IMR-90 (cell line): ENCODE measurements at regions not wholly inside any gene's neighbourhood (a gene's known extent, or its start where the extent isn't known, plus 50 kb on each side); places are given as distances from the start of the nearest gene placed in this dataset.

Source experiments
- ATAC-seq: fragments of 200-7000 bp; cut with Tn5 transposase; 2 replicates; pipeline ENCODE4 v1.9.1; 2020; ENCODE audit warnings: low read depth, mild to moderate bottlenecking, moderate library complexity
- BruUV-seq: library from RNA; stranded (reverse); fragments of 400-500 nt; replicated peaks from 2 replicates; lab custom pipeline; 2021; lab: Mats Ljungman, UMichigan
- CTCF ChIA-PET: fragments of 300-600 bp; formaldehyde crosslinking; extraction: SDS; loops from one replicate; lab custom pipeline; 2021; ENCODE audit warnings: antibody characterized with exemption; lab: Yijun Ruan, JAX
- POLR2A ChIA-PET: fragments of 300-600 bp; sonication (Branson Sonifier 250); formaldehyde crosslinking; loops from one replicate; lab custom pipeline; 2022; ENCODE audit warnings: antibody characterized with exemption; ENCODE audit not compliant: unreplicated experiment; lab: Charles Lee
- DNase-seq: peaks from one replicate; pipeline ENCODE4 v3.0.0; 2013
- H2AFZ ChIP-seq: replicated peaks from 2 replicates; pipeline ENCODE3; 2013; ENCODE audit warnings: low read length, mild to moderate bottlenecking; ENCODE audit not compliant: poor library complexity
- H2AK5ac ChIP-seq: 2 replicates; pipeline ENCODE4 v1.6.1; 2013; ENCODE audit warnings: low read depth, low read length, inconsistent platforms
- H2AK9ac ChIP-seq: replicated peaks from 2 replicates; pipeline ENCODE3; 2013; ENCODE audit warnings: mild to moderate bottlenecking, low read depth, low read length, moderate library complexity; ENCODE audit not compliant: poor library complexity
- H2BK120ac ChIP-seq: 2 replicates; pipeline ENCODE4 v1.6.1; 2013; ENCODE audit warnings: low read depth, low read length, inconsistent platforms
- H2BK15ac ChIP-seq: 3 replicates; pipeline ENCODE4 v1.6.1; 2013; ENCODE audit warnings: low read depth, low read length, inconsistent platforms
- H2BK20ac ChIP-seq: 2 replicates; pipeline ENCODE4 v1.6.1; 2013; ENCODE audit warnings: low read depth, mild to moderate bottlenecking, inconsistent platforms, low read length, moderate library complexity
- H2BK5ac ChIP-seq: 2 replicates; pipeline ENCODE4 v1.6.1; 2013; ENCODE audit warnings: mild to moderate bottlenecking, low read depth, low read length, inconsistent platforms; ENCODE audit not compliant: poor library complexity, severe bottlenecking
- H3K14ac ChIP-seq: replicated peaks from 2 replicates; pipeline ENCODE4 v1.6.1; 2013; ENCODE audit warnings: low read depth, low read length, inconsistent platforms
- H3K18ac ChIP-seq: 2 replicates; pipeline ENCODE4 v1.6.1; 2013; ENCODE audit warnings: low read depth, low read length, control low read depth
- H3K23ac ChIP-seq: 2 replicates; pipeline ENCODE4 v1.6.1; 2013; ENCODE audit warnings: low read depth, low read length, inconsistent platforms
- H3K27ac ChIP-seq: 2 replicates; pipeline ENCODE4 v1.5.1; 2013; ENCODE audit warnings: mild to moderate bottlenecking, control low read depth, low read length; ENCODE audit not compliant: insufficient read depth
- H3K27me3 ChIP-seq: 2 replicates; pipeline ENCODE4 v1.6.1; 2013; ENCODE audit warnings: low read length; ENCODE audit not compliant: control insufficient read depth, insufficient read depth
- H3K36me3 ChIP-seq: 2 replicates; pipeline ENCODE4 v1.6.1; 2013; ENCODE audit warnings: low read length, mixed read lengths; ENCODE audit not compliant: control insufficient read depth, insufficient read depth
- H3K4ac ChIP-seq: 2 replicates; pipeline ENCODE4 v1.6.1; 2013; ENCODE audit warnings: low read depth, low read length, inconsistent platforms
- H3K4me1 ChIP-seq: 2 replicates; pipeline ENCODE4 v1.6.1; 2013; ENCODE audit warnings: low read length, mixed read lengths; ENCODE audit not compliant: control insufficient read depth, insufficient read depth
- H3K4me2 ChIP-seq: 2 replicates; pipeline ENCODE4 v1.6.1; 2013; ENCODE audit warnings: low read depth, mild to moderate bottlenecking, control low read depth, low read length, moderate library complexity
- H3K4me3 ChIP-seq: 2 replicates; pipeline ENCODE4 v1.5.1; 2013; ENCODE audit warnings: low read depth, mild to moderate bottlenecking, control low read depth, low read length, moderate library complexity; ENCODE audit not compliant: insufficient read depth
- H3K56ac ChIP-seq: 2 replicates; pipeline ENCODE4 v1.6.1; 2013; ENCODE audit warnings: low read length, inconsistent platforms; ENCODE audit not compliant: insufficient read depth; ENCODE audit errors: extremely low read depth
- H3K79me1 ChIP-seq, 2 experiments: 2 replicates each; pipeline ENCODE4 v1.6.1; 2013; ENCODE audit warnings: low read length in 2 of 2, inconsistent platforms in 1 of 2, low read depth in 1 of 2
- H3K9ac ChIP-seq: 2 replicates; pipeline ENCODE4 v1.6.1; 2013; ENCODE audit warnings: low read depth, low read length, control low read depth
- H3K9me1 ChIP-seq: 2 replicates; pipeline ENCODE4 v1.6.1; 2013; ENCODE audit warnings: low read length, inconsistent platforms; ENCODE audit not compliant: insufficient read depth
- H3K9me3 ChIP-seq: 2 replicates; pipeline ENCODE4 v1.6.1; 2013; ENCODE audit warnings: low read length; ENCODE audit not compliant: control insufficient read depth, insufficient read depth
- H4K20me1 ChIP-seq: 2 replicates; pipeline ENCODE4 v1.6.1; 2013; ENCODE audit warnings: low read length, inconsistent platforms; ENCODE audit not compliant: insufficient read depth
- H4K5ac ChIP-seq: 2 replicates; pipeline ENCODE4 v1.6.1; 2013; ENCODE audit warnings: mild to moderate bottlenecking, low read depth, low read length, control low read depth
- H4K8ac ChIP-seq, 2 experiments: 2 replicates each; pipeline ENCODE4 v1.6.1; 2013; ENCODE audit warnings: low read depth in 2 of 2, low read length in 2 of 2, control low read depth in 1 of 2, inconsistent platforms in 1 of 2
- H4K91ac ChIP-seq: 2 replicates; pipeline ENCODE4 v1.6.1; 2013; ENCODE audit warnings: low read depth, low read length, inconsistent platforms; ENCODE audit not compliant: insufficient read depth
- BHLHE40 ChIP-seq: fragments of 150-350 bp; IDR thresholded peaks from 2 replicates; pipeline ENCODE4 v1.6.1; 2016; ENCODE audit warnings: mild to moderate bottlenecking, low read depth, low read length
- CEBPB ChIP-seq: IDR thresholded peaks from 2 replicates; pipeline ENCODE4 v1.6.1; 2012; ENCODE audit warnings: low read depth, low read length, improper control_type of control experiment
- CHD1 ChIP-seq: IDR thresholded peaks from 2 replicates; pipeline ENCODE4 v1.6.1; 2012; ENCODE audit warnings: low read depth, low read length, improper control_type of control experiment
- ELK1 ChIP-seq: fragments of 150-350 bp; IDR thresholded peaks from 2 replicates; pipeline ENCODE4 v1.6.1; 2016; ENCODE audit warnings: low read depth, mild to moderate bottlenecking, low read length, moderate library complexity, borderline replicate concordance
- FOS ChIP-seq: fragments of 150-350 bp; IDR thresholded peaks from 2 replicates; pipeline ENCODE4 v1.6.1; 2016; ENCODE audit warnings: low read depth, low read length
- MAFK ChIP-seq: IDR thresholded peaks from 2 replicates; pipeline ENCODE4 v1.6.1; 2012; ENCODE audit warnings: low read depth, low read length, improper control_type of control experiment
- POLR2A ChIP-seq: IDR thresholded peaks from 2 replicates; pipeline ENCODE4 v1.6.1; 2012; ENCODE audit warnings: mild to moderate bottlenecking, low read depth, low read length
- RAD21 ChIP-seq: IDR thresholded peaks from 2 replicates; pipeline ENCODE4 v1.6.1; 2012; ENCODE audit warnings: low read length, improper control_type of control experiment
- RCOR1 ChIP-seq: IDR thresholded peaks from 2 replicates; pipeline ENCODE4 v1.6.1; 2012; ENCODE audit warnings: mild to moderate bottlenecking, low read length, improper control_type of control experiment; ENCODE audit not compliant: insufficient replicate concordance
- RFX5 ChIP-seq: IDR thresholded peaks from 2 replicates; pipeline ENCODE4 v1.8.0; 2012; ENCODE audit warnings: low read depth, mild to moderate bottlenecking, low read length, moderate library complexity
- SMC3 ChIP-seq: fragments of 150-350 bp; IDR thresholded peaks from 2 replicates; pipeline ENCODE4 v1.6.1; 2016; ENCODE audit warnings: low read depth, mild to moderate bottlenecking, antibody characterized with exemption, low read length, moderate library complexity
- WGBS, 2 experiments: methylation state at CpG; one replicate each; pipeline versions ENCODE4 v1.1.5 to v1.1.7; 2013; ENCODE audit warnings: missing lambda C conversion rate in 2 of 2; ENCODE audit not compliant: insufficient read length in 1 of 2; ENCODE audit errors: extremely low coverage in 2 of 2; 5-methylcytosine and 5-hydroxymethylcytosine counted together
- dilution Hi-C: fragments of 300-500 bp; cut with HindIII; formaldehyde crosslinking; loops from one replicate; pipeline ENCODE4 v1.14.3; 2018; ENCODE audit warnings: low sequenced_read_pairs; ENCODE audit not compliant: unreplicated experiment
- in situ Hi-C: fragments of 300-500 bp; cut with MboI; formaldehyde crosslinking; loops from 3 replicates; pipeline ENCODE4 v1.14.3; 2019; ENCODE audit warnings: low sequenced_read_pairs, inconsistent platforms, mixed read lengths
- intact Hi-C: fragments of 100-400 bp; cut with micrococcal nuclease; formaldehyde crosslinking; loops from 2 replicates; pipeline ENCODE4 v1.10.0; 2022

DNA sequence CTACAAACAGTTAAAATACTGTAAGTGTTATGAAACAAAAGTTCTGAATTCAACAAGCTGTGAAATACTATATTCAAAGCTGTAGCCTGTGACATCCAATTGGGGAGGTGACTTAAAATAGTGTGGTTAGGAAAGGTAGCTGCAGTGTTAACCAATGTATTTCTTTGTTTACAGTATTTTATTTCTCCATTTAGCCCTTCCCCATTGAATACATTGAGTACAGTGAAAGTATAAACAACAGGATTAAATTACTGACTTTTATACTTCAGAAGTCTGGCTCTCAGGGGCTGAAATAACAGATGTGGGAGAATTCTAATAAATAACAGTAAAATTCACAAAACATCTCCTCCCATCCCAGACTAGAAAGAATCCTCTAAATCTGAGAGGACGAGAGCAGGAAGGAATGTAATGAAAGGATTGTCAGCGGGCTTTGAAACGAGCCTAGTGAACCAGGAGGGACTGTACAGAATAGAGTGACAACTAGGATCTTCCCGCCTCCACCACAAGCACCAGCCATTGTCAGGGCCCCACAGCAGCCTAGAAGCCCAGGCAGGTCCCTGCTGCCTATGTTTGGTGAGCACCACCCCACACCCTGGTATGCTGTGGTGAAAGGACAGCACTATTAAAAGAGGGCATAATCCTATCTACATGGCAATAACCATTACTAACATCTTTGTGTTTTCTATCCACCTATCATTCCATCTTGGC is 73.7 kb downstream of the SPCS3 start (continued):
- no peak for TF ChIP-seq FOS

- in situ Hi-C loops (no loop called here), dilution Hi-C loops (no loop called here), intact Hi-C loops (no loop called here)
- H4K8ac ChIP-seq: peak overlapping the region in 1 of 2 experiments; percentile 61; a peak in 2 of 4 replicates
- H3K4me2 ChIP-seq: peak overlapping the region; percentile 36; the same call in 1 of the 2 replicates
- H3K36me3 ChIP-seq: no peaks in the 10 kb centered on the region
- peak overlapping the region; percentile 62; the same call in 1 of the 2 replicates for H2BK120ac ChIP-seq
- H3K18ac ChIP-seq: peak overlapping the region; percentile 92; the same call in 1 of the 2 replicates
- ChIA-PET POLR2A (no interaction called here), CTCF (no interaction called here)
- peak overlapping the region; percentile 89; the same call in 1 of the 2 replicates for H2BK20ac ChIP-seq
- H3K9ac ChIP-seq: no peak overlapping the region
- no peak overlapping the region for H3K56ac ChIP-seq
- no peak overlapping the region for H3K23ac ChIP-seq
- no peaks in the 10 kb centered on the region for H3K79me1 ChIP-seq
- no peak overlapping the region for H2AFZ ChIP-seq
- H2BK5ac ChIP-seq: peak overlapping the region; percentile 93
- H3K4ac ChIP-seq: peak overlapping the region; percentile 64; the same call in 1 of the 2 replicates
- no TSS peak for BruUV-seq
- H3K9me3 ChIP-seq: no peaks in the 10 kb centered on the region; the same call in 1 of the 2 replicates
- no peak overlapping the region for H3K4me3 ChIP-seq
- no peaks in the 10 kb centered on the region for H3K9me1 ChIP-seq
- no peaks in the 10 kb centered on the region for H3K27me3 ChIP-seq
- 0 out of 2 replicates have a peak overlapping the region, but pooled peaks have one; percentile 31 for H4K91ac ChIP-seq
- peaks cover 1% of the 10 kb centered on the region; the same call in 1 of the 2 replicates for H3K4me1 ChIP-seq
- H4K20me1 ChIP-seq: no peaks in the 10 kb centered on the region
- DNase-seq: peak; percentile 78
- peak; percentile 69 for ATAC-seq
- no peak overlapping the region; the same call in 1 of the 2 replicates for H4K5ac ChIP-seq
- TF ChIP-seq SMC3: no peak
- 0 out of 2 replicates have a peak, but pooled peaks have one; percentile 2 for TF ChIP-seq MAFK
- TF ChIP-seq CEBPB: peak; percentile 65
- TF ChIP-seq RFX5: no peak
- TF ChIP-seq FOS: peak; percentile 40
- TF ChIP-seq RCOR1: no peak
- TF ChIP-seq POLR2A: no peak
- no peak for TF ChIP-seq RAD21
- no peak for TF ChIP-seq BHLHE40
- TF ChIP-seq CHD1: no peak
- no peak for TF ChIP-seq ELK1
- H2AK5ac ChIP-seq: no peak overlapping the region
- no peak overlapping the region; the same call in 1 of the 2 replicates for H3K14ac ChIP-seq
- 0 out of 2 replicates have a peak overlapping the region, but pooled peaks have one; percentile 48 for H3K27ac ChIP-seq
- no peak overlapping the region for H2AK9ac ChIP-seq
- WGBS, 2 experiments: no CpG with 5 or more reads among the region's 1 CpG
- no peak overlapping the region for H2BK15ac ChIP-seq
Measured at GRCh38 chr4:176400816-176401461, 81.2 kb downstream of the SPCS3 start.
